ENCODE measurements at regions not wholly inside any gene's neighbourhood (a gene's known extent, or its start where the extent isn't known, plus 50 kb on each side); places are given as distances from the start of the nearest gene placed in this dataset.
"Not testable (repeated sequence)": the region's sequence is repeated elsewhere in the genome, so short reads cannot be mapped to it uniquely, and the experiment has no call there.

- no peak for DNase-seq (ENCODE audit: low read depth, low spot score)
- no peak overlapping the region for H3K27ac ChIP-seq
Measured at GRCh38 chr20:52305024-52305645, 113.6 kb upstream of the ZFP64 start.

DNA sequence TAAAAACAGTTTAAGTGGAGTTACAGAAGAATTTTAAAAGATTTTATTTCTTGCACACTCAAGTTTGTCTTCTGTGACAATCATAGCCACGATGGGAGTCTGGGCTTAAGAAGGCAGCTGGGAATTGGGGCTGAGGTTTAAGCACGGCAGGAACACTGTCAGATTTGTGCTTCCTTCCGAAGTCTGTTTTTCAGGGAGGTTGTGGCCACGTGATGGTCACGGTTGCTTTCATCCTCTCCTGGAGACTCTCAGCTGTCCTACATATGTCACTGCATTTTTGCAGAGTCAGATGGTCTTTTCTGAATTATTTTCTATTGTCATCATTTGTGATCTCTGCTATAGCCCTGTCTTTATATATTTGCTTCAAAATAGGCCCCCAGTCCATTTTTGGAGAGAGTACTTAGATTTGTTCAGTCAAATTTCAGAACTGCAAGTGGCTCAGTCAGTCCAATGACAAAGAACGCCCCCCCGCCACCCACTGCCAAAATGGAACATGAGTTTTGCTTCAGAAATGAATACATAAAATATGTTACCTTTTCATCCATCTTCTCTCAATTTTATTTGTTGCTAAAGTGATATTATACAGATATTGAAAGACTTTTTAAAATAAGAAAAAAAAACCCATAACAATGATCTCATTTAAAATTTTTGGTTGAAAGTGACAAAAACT, 111.8 kb upstream of the ZFP64 start:
- no peak for DNase-seq (ENCODE audit: low read depth, low spot score)
- no peak overlapping the region for H3K27ac ChIP-seq

DNA sequence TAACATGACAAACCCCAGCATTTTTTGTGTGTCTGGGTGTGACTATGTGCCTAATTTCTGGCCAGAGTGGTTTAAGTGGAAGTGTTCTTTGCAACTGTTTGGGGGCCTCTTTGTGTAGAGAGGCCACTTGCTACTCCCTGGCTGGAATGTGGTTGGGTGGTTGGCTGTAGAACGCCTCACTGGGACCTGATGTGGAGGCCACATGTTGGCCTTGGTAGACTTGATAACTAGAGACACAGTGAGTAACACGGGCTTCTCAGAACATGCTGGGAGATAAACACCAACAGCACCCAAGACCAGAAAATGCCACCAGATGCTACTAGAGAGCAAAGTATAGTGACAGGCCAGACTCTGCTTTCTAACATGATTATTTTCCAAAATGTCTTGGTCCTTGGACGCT, 111.2 kb upstream of the ZFP64 start:
- no peak for DNase-seq (ENCODE audit: low read depth, low spot score)
- H3K27ac ChIP-seq, result no peak overlapping the region

DNA sequence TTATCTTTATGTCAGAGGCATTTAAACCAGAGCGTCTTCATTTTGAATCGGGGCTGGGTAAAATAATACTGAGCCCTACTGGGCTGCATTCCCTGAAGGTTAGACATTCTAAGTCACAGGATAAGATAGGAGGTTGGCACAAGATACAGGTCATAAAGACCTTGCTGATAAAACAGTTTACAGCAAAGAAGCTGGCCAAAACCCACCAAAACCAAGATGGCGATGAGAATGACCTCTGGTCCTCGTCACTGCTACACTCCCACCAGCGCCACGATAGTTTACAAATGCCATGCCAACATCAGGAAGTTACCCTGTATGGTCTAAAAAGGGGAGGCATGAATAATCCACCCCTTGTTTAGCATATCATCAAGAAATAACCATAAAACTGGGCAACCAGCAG, 110.5 kb upstream of the ZFP64 start:
- H3K27ac ChIP-seq; DNase-seq (ENCODE audit: low read depth, low spot score): not testable (repeated sequence)

GRCh38 chr20:52295556-52295955, 104.0 kb upstream of the ZFP64 start:
- DNase-seq (ENCODE audit: low read depth, low spot score), result peak; percentile 14
- no peak overlapping the region for H3K27ac ChIP-seq

GRCh38 chr20:52294106-52294628, 102.6 kb upstream of the ZFP64 start:
- DNase-seq (ENCODE audit: low read depth, low spot score), result no peak
- no peak overlapping the region for H3K27ac ChIP-seq

DNA sequence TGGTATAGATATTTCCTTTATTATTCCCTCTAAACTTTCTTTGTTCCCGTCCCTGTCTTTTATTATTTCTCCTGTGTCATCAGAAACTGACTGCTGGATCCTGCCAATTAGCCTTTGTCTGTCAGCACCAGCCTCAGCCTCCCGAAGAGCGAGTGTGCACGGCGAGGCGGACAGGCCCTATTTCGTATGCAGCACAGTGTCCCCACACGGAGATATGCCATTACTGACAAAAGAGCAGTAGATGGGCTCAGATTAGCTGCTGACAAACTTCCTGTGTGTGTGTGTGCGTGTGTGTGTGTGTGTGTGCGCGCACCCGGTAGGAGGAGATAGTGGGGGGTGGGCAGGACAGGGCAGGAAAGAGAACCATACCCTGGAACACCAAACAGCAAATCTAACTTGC, 99.5 kb upstream of the ZFP64 start:
- no peak for DNase-seq (ENCODE audit: low read depth, low spot score)
- no peak overlapping the region for H3K27ac ChIP-seq

GRCh38 chr20:52290569-52290968, 99.0 kb upstream of the ZFP64 start:
- H3K27ac ChIP-seq, result no peak overlapping the region
- no peak for DNase-seq (ENCODE audit: low read depth, low spot score)

- no peak overlapping the region for H3K27ac ChIP-seq
- DNase-seq (ENCODE audit: low read depth, low spot score), result no peak
Measured at GRCh38 chr20:52289956-52290565, 98.5 kb upstream of the ZFP64 start.

DNA sequence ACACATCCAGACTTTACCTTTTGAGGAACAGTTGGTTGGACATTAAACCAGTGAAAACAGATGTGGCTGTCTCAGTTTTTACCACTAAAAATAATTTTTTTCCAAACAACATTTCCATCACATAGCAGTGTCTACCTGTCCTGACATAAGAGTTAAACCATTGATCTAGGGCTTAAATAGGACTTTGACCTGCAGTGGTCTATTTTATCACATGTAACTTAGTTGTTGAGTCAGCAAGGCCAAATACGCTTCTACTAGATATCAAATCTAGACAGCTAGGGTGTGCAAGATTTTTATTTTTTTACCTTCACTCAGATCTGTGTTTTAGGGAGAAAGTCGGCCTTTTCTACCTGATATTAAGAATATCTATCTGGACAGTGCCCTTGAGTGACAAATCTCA, 88.8 kb upstream of the ZFP64 start:
- no peak for DNase-seq (ENCODE audit: low read depth, low spot score)
- no peak overlapping the region for H3K27ac ChIP-seq

DNA sequence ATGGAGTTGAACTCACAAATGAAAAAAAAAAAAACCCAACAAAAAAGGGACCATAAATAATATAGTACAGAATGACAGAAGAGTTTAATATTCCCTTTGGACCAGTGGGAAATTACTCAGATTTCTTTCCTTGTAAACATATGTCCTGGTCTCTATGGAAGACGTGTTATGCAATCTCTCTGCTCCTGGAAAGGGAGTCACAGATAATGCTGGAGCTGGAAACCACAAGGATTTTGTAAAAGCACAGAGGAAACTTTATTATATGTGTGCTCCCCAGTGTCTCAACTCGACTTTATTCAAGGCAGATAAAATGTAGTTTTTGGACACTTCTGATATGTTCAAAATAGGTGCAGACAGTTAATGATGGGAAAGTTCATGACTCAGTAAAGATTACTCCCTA, 88.1 kb upstream of the ZFP64 start:
- DNase-seq (ENCODE audit: low read depth, low spot score), result no peak
- no peak overlapping the region for H3K27ac ChIP-seq

GRCh38 chr20:52275181-52275691, 83.7 kb upstream of the ZFP64 start:
- no peak for DNase-seq (ENCODE audit: low read depth, low spot score)
- no peak overlapping the region for H3K27ac ChIP-seq

- no peak for DNase-seq (ENCODE audit: low read depth, low spot score)
- no peak overlapping the region for H3K27ac ChIP-seq
Measured at GRCh38 chr20:52270696-52271095, 79.1 kb upstream of the ZFP64 start.

DNA sequence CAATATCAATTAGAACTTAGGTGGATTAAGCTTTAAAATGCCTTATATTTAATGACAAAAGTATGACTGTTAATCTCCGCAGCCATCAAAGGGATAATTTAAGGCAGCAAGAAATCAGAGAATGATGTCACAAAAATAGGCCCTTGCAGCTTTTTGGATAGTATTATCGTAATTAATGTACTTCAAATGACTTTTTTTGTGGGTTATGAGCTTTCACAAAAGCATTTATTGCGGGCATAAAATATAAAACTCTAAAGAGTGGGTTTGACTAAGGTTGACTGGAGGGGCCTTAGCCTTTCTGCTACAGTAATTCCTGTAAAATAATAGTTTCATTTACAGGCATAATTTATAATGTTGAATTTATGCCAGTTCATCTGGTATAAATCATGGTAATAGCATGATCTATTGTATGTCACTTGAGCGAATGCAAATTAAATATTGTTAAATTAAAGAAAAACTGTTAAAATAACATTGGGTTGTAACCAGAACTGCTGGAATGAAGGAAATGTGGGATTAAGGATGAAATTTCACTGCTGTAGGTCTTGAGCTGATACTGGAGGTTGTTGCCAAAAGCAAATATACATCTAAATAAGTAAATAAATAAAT, 78.5 kb upstream of the ZFP64 start:
- no peak for DNase-seq (ENCODE audit: low read depth, low spot score)
- no peak overlapping the region for H3K27ac ChIP-seq

DNA sequence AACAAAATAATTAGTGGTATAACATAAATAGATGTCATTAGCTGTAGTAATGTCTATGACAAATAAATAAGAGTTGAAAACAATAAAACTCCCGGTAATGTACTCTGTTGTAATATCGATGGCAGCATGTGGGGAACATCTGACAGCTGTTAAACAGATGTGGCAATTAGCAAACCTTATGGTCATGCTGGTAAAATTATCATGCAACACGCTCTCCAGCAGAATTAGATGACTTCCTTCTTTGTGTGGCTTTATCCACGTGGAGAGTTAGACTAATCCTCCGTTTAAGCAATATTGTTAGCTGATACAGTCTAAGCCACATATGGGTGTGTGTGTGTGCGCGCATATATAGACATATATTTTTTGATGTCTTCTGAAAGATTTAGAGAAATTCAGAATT, 77.7 kb upstream of the ZFP64 start:
- no peak for DNase-seq (ENCODE audit: low read depth, low spot score)
- no peak overlapping the region for H3K27ac ChIP-seq

GRCh38 chr20:52268184-52268749, 76.7 kb upstream of the ZFP64 start:
- H3K27ac ChIP-seq, result no peak overlapping the region
- DNase-seq (ENCODE audit: low read depth, low spot score), result no peak

- no peak for DNase-seq (ENCODE audit: low read depth, low spot score)
- H3K27ac ChIP-seq, result no peak overlapping the region
Measured at GRCh38 chr20:52267418-52267817, 75.8 kb upstream of the ZFP64 start.

DNA sequence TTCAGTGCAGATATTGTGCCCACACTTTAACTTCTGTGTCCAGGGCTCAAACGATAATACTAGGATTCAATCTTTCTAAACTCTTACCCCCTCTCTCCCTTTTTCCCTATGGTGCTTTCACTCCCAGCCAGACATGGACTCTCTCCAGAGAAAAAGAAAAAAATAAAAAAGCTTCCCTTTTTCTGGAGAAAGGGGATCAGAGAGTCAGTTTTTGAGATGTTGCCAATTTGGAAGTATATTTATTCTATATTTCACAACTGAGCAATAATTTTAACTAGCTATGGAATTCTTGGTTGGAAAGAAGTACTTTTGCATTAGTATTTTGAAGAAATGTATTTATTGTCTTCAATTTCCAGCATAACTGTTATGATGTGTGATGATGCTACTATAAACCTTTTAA, 72.2 kb upstream of the ZFP64 start:
- no peak for DNase-seq (ENCODE audit: low read depth, low spot score)
- no peak overlapping the region for H3K27ac ChIP-seq

- no peak for DNase-seq (ENCODE audit: low read depth, low spot score)
- H3K27ac ChIP-seq, result no peak overlapping the region
Measured at GRCh38 chr20:52261792-52262191, 70.2 kb upstream of the ZFP64 start.

DNA sequence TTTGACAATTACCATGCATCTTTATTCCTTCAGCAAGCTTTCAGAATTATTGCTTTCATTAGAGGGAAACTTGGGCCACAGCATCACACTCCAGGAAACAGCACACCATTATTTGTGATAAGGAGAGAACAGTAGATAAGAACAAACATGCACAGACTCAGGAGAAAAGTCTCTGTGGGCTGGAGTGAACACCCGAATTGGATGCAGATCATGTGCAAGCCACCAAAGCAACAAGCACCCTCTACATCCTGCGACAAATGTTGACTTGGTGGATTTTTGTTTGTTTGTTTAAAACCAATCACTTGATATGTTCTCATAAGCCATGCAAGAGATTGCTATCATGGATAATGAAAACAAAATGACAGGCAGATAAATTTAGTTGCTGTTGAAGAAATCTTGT, 67.7 kb upstream of the ZFP64 start:
- no peak overlapping the region for H3K27ac ChIP-seq
- no peak for DNase-seq (ENCODE audit: low read depth, low spot score)

- no peak overlapping the region for H3K27ac ChIP-seq
Measured at GRCh38 chr20:52256454-52256853, 64.9 kb upstream of the ZFP64 start.

More at GRCh38 chr20:52256454-52256853, 64.9 kb upstream of the ZFP64 start:
- no peak for DNase-seq (ENCODE audit: low read depth, low spot score)
